Right renal cortex interstitium (tissue), 3 donors: ENCODE measurements at regions not wholly inside any gene's neighbourhood (a gene's known extent, or its start where the extent isn't known, plus 50 kb on each side); places are given as distances from the start of the nearest gene placed in this dataset.

Source experiments
- DNase-seq, 3 donors: peaks; one replicate each; pipeline ENCODE4 v3.0.0-alpha.2; 2013; ENCODE audit warnings: low read depth in 3 of 3, low spot score in 2 of 3

DNA sequence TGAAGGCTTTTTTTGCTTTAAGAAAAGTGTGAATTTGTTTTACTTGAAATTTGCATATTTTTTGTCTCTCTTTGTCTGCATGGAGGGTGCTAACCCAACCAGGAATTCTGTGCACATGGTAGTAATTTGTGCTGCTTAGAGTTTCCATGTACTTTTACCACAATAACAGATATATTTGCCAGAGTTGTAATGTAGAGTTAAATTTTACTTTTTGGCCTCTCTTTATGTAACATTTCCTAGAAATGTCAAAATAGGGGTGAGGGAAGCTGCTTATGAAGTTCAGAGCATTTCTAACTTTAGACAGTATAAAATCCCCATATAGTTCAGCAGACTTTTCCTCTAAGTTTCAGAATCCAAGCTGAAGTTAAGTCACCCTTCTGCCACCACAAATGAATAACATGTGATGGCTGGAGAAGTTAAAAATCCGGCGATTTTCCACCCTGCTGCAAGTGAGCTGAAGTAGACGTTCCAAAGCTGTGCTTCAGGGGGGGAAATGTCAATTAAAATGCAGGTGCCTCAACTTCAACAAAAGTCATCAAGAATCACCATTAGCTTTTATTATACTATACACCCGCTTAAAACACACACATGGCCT lies 385.7 kb upstream of the NR2F2 start:
- no peak for DNase-seq

DNA sequence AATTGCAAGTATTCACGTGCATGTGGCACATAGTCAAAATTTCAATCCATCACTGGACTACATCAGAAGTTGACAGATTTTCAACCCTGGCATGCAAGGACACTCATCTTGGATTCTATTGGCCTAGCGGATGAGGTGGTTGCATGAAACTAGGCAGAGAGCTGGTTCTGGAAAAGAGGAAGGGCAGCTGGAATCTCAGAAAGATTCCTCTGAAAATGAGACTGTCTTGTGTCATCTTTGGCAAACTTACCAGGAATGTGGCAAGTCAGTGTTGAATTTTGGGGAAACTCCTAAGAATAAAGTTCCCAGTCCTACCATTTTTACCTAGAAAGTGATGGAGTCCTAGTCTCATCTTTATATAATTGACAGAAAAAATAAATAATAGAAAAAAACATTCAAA lies 384.3 kb upstream of the NR2F2 start:
- DNase-seq, result no peak

DNA sequence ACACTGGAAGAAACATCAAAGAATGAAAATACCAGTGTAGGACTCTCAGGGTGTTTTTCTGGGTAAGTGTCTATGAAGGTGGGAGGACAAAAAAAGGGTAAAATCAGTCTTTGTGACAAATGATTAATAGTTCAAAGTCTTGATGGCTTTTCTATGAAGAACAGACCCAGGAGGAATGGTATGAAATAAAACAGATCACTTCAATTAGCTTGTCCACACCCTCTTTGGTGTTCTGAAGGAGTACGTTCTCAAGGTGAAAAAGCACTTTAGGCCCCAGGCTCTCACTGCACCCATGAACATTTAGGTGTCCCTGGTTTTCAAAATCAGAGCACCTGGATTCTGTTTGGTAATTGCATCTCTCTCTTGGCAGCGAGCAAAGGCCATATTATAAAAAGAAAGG lies 383.6 kb upstream of the NR2F2 start:
- DNase-seq, result no peak

DNA sequence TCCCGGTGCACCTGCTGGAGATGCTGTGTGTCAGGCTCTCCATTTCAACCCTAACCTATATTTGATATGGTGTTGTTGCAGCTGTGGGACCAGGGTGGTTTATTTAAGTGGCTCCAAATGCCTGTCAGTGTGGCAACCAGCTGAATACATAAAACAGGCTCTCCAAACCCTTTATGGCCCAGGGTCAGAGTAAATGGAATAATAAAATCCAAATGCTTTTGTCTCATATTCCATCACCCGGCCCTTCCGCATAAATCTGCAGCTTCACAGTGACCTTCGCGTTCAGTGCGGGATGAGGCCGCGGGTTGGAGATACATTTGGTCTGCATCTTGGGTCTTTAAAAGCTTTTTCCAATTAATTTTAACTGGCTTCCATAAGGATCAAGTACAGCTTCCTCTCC lies 382.1 kb upstream of the NR2F2 start:
- DNase-seq, result no peak

DNA sequence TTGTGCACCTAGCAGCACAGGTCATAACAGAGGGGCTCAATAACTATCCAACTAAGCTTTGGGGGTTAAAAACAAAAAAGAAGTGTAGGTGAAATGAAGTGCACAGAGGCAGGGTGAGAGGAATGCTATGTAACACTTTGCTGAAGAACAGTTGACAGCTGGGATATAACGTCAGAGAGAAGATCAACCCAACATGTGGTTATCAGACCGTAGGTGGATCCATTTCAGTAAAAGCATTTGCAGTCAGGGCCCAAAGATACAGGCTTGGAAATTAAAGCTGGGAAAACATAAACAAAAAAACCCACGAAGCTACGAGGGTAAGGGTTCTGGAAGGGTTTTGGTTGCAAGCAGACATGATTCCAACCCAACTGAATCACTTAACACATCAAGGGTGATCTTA lies 377.5 kb upstream of the NR2F2 start:
- DNase-seq, result no peak

DNA sequence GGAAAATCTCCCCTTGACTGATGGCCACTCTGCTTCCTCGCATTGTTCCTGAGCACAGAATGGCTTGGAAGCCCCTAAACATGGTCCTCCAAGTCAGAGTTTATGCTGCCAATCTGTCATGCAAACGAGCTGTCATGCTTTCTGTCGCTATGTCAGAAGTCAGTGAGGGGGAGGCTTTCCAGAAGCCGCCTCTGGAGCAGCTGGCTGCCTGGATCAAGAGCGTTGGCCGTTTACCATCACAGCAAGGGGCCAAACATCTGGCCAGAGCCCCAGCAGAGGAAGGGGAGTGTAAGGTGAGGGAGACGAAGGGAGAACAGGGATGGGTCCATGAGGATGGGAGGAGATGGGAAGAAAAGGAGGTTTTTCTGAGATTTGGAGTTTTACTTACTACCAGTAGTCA lies 372.6 kb upstream of the NR2F2 start:
- no peak for DNase-seq

DNA sequence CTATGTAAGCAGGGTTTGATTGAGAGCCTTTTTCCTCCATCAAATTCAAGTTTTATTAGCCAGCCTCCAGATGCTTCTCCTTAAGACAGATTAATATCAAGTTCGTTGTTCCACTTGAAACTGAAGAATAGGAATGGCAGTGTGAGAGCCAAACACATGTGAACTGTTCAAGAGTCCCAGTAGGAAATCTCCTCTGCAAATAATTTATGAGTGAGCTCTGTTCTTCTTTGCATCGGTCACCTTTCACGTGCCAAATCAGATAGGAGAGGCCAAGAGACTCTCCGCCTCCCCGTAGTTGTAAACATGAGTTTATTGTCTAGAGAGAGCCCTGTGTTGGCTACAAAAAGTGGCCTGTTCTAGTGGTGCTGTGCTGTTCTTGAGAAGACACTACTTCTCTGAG lies 372.1 kb upstream of the NR2F2 start:
- DNase-seq, result no peak

DNA sequence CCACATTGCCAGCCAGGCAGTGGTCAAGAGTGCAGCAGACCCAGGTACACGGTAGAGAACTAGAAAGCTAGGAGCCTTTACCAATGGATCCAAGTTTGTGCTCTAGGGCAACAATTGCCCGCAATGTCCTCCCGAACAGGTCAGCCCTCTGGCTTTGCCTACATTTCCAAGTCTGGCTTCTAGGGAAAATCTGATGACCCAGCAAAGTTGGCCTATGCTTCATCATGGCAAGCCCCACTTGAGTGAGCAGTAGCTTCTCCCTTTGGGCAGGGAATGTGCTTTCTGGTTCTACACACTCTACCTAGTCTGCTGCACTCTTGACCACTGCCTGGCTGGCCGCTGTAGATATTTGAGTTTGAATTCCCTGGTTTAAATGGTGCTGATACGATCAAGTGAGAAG lies 361.6 kb upstream of the NR2F2 start:
- DNase-seq, result no peak

DNA sequence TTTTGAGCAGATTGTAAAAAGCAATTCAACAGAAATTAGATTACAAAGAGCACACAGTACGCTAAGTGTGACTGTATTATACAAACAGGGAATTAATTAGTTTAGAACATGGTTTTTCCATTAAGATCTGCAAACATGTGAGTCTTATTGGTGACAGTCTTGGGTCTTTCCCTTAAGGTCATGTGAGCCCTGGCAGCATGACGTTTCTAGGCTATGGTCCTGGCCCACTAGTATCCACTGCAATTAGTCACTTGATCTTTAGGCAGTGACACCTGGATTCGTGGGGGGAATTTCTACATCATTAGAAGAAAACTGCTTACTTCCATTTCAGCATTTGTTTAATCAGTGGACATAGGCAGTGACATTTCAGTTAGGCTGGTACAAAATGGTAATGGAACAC lies 360.2 kb upstream of the NR2F2 start:
- DNase-seq, result no peak

DNA sequence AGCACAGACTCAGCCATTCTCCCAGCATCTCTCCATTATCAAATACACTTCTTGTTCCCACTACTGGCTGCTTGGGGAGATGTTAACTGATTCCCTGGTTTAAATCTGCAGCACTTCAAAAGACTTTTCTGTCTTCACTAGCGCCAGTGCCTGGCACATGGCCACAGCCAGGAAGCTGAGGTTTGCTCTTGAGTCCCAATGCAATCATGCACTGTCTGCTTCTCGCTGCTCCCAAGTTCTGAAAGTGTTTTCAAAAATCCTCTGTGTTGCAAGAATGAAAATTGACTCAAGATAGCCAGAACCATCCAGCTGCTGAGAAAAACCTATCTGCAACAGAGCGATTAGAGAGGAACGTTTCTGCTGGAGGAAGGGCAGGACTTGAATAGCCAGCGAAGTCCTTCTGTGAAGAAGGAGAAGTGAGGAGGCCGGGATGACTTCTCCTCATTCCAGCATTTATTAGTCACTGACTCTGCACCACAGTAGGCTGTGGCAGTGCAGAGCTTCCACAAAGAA lies 358.4 kb upstream of the NR2F2 start:
- no peak for DNase-seq

DNA sequence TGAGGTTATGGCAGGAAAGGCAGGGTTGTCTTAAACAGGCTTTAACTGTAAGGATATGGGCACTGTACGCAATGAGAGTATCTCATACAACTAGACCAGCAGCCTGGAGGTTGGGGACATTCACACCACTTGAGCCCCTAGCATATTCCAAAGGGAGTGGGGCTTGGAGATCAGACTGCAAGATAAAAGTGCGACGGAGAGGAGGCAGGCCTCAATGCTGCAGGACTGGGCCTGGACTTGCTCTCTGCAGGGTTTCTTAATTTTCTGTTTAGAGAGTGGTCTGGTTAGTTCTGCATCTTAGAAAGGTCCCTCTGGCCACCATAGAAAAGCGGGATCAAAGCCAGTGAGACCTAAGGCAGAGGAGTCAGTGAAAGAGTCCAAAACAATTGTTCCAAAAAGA lies 357.7 kb upstream of the NR2F2 start:
- DNase-seq, result no peak

DNA sequence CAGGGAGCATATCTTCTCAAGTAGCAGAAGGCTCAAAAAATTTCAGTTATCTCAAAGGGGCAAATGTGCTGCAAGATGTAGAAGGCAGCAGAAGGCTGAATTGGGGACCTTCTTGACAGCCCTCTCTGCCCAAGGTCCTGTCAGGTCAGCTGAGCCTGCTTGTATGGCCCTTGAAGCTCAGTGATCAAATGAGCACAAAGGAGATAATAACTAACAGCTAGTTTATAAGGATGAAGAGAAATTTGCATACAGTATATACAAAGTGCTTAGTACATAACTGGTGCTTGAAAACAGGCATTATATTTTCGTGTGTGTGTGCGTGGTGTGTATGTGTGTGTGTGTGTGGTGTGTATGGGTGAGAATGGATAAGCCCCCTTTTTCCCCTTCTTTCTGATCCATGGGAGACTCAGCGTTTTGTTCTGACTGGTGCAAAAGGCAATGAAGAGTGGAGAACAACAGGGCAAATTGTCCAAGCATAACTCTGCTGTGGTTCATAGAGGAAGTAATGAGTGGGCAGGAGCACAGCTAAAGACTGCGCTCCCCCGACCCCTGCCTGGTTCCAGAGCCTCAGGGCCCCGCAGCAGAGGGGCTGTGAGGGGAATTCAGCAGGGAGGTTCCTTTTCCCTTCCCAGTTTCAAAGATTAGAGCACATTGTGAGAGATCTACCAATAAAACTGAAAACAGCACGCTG lies 356.8 kb upstream of the NR2F2 start:
- DNase-seq, result no peak

DNA sequence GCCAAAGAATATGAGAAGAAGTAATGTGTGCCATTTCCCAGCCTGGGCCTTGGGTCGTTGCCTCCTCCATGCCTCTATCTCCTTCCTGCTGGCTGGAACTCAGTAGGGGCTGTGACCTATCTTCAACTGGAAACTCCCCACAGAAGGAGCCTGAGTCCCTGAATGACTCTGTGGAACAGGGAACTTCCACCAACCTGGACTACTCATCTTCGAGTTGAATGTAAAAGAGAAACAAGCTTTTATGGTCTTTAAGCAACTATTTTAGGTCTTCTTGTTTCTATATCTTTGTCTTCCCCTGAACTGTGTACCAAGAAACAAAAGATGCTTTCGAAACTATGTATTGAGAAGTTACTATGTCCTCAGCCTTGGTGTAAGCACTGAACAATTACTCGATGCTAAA lies 355.3 kb upstream of the NR2F2 start:
- no peak for DNase-seq

DNA sequence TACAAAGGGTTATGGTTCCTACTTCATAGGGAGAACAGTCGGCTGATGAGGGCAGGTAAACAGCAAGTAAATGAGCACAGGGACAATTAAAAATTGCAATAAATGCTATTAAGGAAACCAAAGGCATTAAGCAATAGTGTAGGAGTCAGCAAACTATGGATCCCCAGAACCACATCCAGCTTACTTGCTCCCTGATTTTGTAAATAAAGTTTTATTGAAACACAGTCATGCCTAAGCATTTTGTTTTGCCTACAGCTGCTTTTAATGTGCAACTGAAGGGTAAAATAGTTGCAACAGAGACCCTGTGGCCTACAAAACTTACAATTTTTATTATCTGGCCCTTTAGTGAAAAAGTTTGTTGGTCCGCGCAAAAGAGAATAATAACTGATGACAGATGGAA lies 351.2 kb upstream of the NR2F2 start:
- DNase-seq, result no peak

DNA sequence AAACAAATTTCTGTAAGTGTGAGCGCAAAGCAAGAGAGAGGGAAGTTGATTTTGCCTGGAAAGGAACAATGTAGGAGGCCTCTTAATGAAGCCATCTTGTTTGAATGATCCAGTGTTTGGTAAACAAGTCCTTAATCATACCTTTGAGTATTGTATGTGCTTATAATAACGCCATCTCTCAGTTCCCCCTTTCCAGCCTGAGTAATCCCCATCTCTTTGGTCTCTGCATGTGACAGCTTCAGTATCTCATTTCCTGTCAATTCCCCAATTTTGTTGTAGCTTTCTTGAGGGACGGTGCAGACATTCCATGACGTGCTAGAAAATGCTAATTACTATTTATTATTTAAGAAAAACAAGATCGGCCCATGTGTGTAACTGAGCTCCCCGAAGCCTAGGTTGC lies 349.3 kb upstream of the NR2F2 start:
- no peak for DNase-seq

DNA sequence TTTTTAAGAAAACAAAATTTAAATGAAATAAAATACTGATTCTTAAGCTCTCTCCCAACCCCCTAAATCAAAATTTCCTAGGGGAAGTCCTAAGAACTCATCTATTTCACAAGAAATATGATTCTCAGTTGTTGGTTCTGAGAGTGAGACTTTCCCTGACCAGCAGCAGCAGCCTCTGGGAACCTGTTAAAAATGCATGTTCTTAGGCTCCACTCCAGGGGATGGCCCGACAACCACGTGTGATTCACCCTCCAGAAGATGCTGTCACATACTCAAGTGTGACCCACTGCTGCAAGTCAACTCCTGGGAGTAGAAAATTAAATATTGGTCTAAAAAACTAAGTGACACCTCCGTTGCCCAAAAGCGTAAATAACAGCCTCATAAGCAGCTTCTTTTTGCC lies 343.2 kb upstream of the NR2F2 start:
- no peak for DNase-seq

DNA sequence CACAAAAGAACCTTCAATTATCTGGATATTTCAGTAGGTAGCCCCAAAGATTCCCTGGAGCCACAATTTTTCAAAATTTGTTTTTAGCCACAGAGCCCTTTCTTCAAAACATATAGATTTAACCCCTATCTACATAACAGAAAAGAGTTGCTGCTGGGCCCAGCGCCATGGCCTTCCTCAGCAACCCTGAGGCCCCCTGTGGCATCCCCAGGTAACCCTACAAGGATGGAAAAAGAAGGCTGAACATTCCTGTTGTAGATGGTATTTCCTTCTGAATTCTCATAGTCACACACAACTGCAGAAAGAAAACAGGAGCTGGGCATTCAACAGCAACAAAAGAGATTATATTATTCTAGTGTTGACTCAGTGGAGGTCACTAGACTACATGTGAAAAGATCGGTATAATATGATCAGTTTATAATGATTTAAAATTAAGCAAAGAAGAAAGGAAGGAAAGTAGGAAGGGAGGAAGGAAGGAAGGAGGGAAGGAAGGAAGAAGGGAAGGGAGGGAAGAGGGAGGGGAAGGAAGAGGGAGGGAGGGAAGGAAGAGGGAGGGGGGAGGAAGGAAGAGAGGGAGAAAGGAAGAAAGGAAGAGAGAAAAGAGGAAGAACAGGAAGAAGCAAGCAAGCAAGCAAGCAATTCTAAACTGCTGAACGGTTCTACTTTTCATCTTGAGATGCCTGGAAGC lies 342.5 kb upstream of the NR2F2 start:
- no peak for DNase-seq

DNA sequence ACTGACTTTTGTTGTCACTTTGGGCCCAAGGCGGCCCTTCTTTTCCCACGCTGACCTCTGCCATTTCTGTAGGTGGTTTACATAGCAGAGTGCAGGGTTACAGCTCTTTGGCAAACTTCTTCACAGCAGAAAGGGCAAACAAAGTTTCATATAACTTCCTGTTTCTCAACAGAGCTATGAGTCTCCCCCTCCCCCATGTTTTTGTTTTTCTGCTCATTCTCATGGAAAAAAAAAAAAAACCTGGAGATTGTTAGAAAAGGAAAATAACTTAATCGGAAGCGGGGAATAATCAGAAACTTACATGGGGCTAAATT lies 342.0 kb upstream of the NR2F2 start:
- DNase-seq, result peak in 1 of 3 donors; percentile 29

DNA sequence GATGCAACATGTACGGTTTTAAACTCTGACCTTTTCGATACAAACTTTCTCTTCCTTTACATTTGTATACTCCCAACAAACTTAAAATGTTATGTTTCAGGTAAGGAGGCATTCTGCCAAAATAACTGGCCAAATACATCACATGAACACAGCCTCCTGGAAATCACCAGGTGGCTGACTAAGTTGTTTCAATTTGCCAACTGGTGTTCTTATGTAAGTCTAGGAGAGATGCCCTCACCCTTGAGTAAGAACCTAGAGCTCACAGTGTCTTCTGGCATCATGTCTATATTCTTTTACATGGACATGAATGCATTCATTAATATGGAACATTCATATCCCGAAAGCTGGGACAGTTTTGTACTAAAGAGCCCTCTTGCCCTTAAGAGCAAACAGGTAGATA lies 341.1 kb upstream of the NR2F2 start:
- no peak for DNase-seq

DNA sequence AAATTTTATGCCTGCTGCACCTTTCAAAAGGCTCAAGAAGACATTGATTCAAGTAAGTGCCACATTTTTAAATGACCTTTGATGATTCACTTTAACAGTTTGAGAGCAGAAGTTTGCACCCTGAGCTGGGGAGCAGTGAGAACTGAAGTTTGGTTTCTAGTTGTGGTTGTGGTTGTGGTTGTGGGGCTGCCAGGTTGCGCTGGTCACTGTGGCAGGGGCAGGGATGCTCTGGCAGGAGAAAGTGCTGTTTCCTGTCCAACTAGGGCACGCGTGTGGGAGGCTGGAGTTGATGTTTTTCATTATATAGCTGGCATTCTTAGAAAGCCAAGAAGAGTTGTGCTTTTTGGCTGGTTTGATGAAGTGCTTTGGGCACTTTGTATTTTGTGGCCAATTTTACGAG lies 339.7 kb upstream of the NR2F2 start:
- no peak for DNase-seq

DNA sequence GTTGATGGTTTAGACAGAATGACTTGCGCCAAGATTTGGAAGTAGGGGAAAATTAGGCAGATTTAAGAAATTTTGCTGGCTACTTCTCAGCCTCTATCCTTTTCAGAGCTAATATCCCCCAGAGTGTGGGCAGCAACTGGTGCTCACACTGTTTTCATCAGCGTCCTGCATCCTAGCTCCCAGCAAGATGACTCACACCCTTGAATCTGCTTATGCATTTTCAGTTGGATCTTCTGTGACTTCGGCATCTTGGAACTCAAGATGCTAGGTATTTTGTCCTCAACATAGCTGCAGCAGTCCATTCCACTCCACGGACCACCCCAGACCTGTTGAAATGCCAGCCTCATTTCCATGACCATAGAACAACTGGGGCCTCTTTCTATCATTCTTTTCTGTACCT lies 336.1 kb upstream of the NR2F2 start:
- DNase-seq, result no peak

DNA sequence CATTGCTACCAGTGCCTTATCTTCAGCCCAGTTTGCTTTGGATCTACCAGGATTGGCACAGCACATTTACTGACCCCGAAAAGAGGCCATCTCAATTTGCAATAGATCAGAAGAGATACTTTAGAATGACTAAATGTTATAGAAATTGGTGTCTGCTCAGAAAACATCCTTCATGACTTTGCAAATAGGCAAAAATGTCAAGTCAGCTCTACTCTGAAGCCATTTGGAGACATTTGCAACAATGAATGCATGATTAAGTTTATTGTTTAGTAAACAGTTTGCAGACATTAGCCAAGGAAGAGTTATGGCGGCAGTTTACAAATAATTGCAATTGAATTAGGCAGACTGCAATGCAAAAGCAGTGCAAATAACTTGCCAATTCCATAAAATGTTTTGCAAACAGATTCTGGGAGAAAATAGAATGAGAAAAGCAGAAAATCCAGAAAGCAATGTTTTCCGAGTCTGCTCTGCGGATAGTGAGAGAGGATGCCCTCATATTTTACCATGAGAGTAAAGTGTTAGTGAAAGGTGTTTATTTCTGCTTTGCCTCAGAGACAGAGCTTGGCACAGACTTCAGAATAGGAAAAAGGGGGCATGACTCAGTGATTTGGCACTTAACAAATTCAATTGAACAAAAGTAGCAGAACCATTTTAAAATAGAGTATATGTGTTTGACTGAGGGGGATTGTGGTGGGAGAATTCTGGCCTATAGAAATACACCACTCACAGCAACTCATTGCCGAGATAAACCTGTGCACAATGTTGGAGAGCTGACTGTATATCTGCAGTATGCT lies 334.9 kb upstream of the NR2F2 start:
- DNase-seq, result no peak
